ENCODE measurements at regions not wholly inside any gene's neighbourhood (a gene's known extent, or its start where the extent isn't known, plus 50 kb on each side); places are given as distances from the start of the nearest gene placed in this dataset.

- DNase-seq, result no peak
These were observed 61.9 kb upstream of the RPS6KA2 start for GRCh38 chr6:166688901-166689300.

- no peak for DNase-seq
These were observed 60.8 kb upstream of the RPS6KA2 start for GRCh38 chr6:166687879-166688205.

- no peak for DNase-seq
These were observed 60.2 kb upstream of the RPS6KA2 start for GRCh38 chr6:166687070-166687878.

GRCh38 chr6:166686317-166686716, 59.3 kb upstream of the RPS6KA2 start:
- DNase-seq, result no peak

GRCh38 chr6:166684866-166685265, 57.8 kb upstream of the RPS6KA2 start:
- no peak for DNase-seq

- DNase-seq, result no peak
These were observed 57.1 kb upstream of the RPS6KA2 start for GRCh38 chr6:166684170-166684569.

GRCh38 chr6:166683477-166683876, 56.4 kb upstream of the RPS6KA2 start:
- DNase-seq, result no peak

GRCh38 chr6:166679566-166679965, 52.5 kb upstream of the RPS6KA2 start:
- DNase-seq, result no peak

GRCh38 chr6:166678426-166678825, 51.4 kb upstream of the RPS6KA2 start:
- no peak for DNase-seq

GRCh38 chr6:166677941-166678340, 50.9 kb upstream of the RPS6KA2 start:
- DNase-seq, result no peak
